IPS-18a (cell line): ENCODE measurements at regions not wholly inside any gene's neighbourhood (a gene's known extent, or its start where the extent isn't known, plus 50 kb on each side); places are given as distances from the start of the nearest gene placed in this dataset.
"Not testable (repeated sequence)": the region's sequence is repeated elsewhere in the genome, so short reads cannot be mapped to it uniquely, and the experiment has no call there.

Experiments
- H3K27ac ChIP-seq: one replicate; pipeline ENCODE4 v1.5.1; 2013; ENCODE audit warnings: low read length
- H3K27me3 ChIP-seq: one replicate; pipeline ENCODE4 v1.6.1; 2013; ENCODE audit warnings: mild to moderate bottlenecking, low read length; ENCODE audit not compliant: control insufficient read depth, insufficient read depth
- H3K36me3 ChIP-seq: one replicate; pipeline ENCODE4 v1.6.1; 2013; ENCODE audit warnings: low read depth, low read length; ENCODE audit not compliant: control insufficient read depth
- H3K4me1 ChIP-seq: one replicate; pipeline ENCODE4 v1.6.1; 2013; ENCODE audit warnings: low read depth, low read length; ENCODE audit not compliant: control insufficient read depth
- H3K4me3 ChIP-seq: one replicate; pipeline ENCODE4 v1.5.1; 2013; ENCODE audit warnings: low read length
- H3K9ac ChIP-seq: one replicate; pipeline ENCODE4 v1.6.1; 2013; ENCODE audit warnings: mild to moderate bottlenecking, low read length, moderate library complexity
- H3K9me3 ChIP-seq: one replicate; pipeline ENCODE4 v1.6.1; 2013; ENCODE audit warnings: low read depth, low read length; ENCODE audit not compliant: control insufficient read depth

- Histone ChIP-seq H3K9me3 (no peaks in the 10 kb centered on the region), H3K27me3 (no peaks in the 10 kb centered on the region), H3K4me1 (no peaks in the 10 kb centered on the region), H3K9ac (no peak overlapping the region), H3K27ac (no peak overlapping the region), H3K4me3 (no peak overlapping the region), H3K36me3 (no peaks in the 10 kb centered on the region)
Measured at GRCh38 chr14:86334355-86334754, 804.4 kb downstream of the FLRT2 start.

GRCh38 chr14:86333493-86333892, 803.5 kb downstream of the FLRT2 start:
- Histone ChIP-seq H3K27me3 (no peaks in the 10 kb centered on the region), H3K4me1 (no peaks in the 10 kb centered on the region), H3K36me3 (no peaks in the 10 kb centered on the region), H3K27ac (no peak overlapping the region), H3K9me3 (no peaks in the 10 kb centered on the region), H3K4me3 (no peak overlapping the region), H3K9ac (no peak overlapping the region)

- Histone ChIP-seq H3K9ac (no peak overlapping the region), H3K36me3 (no peaks in the 10 kb centered on the region), H3K4me3 (no peak overlapping the region), H3K27me3 (no peaks in the 10 kb centered on the region), H3K4me1 (no peaks in the 10 kb centered on the region), H3K9me3 (no peaks in the 10 kb centered on the region), H3K27ac (no peak overlapping the region)
Measured at GRCh38 chr14:86331341-86331740, 801.4 kb downstream of the FLRT2 start.

GRCh38 chr14:86321151-86321550, 791.2 kb downstream of the FLRT2 start:
- H3K27ac ChIP-seq: no peak overlapping the region
- no peaks in the 10 kb centered on the region for H3K27me3 ChIP-seq
- no peak overlapping the region for H3K9ac ChIP-seq
- no peaks in the 10 kb centered on the region for H3K36me3 ChIP-seq
- no peaks in the 10 kb centered on the region for H3K9me3 ChIP-seq
- no peak overlapping the region for H3K4me3 ChIP-seq
- H3K4me1 ChIP-seq: no peaks in the 10 kb centered on the region

GRCh38 chr14:86312154-86312665, 782.3 kb downstream of the FLRT2 start:
- not testable (repeated sequence) for H3K4me3 ChIP-seq, H3K9me3 ChIP-seq, H3K27ac ChIP-seq

GRCh38 chr14:86311151-86311550, 781.2 kb downstream of the FLRT2 start:
- H3K27ac ChIP-seq: no peak overlapping the region
- no peak overlapping the region for H3K4me3 ChIP-seq
- H3K9me3 ChIP-seq: no peaks in the 10 kb centered on the region
- H3K9ac ChIP-seq: no peak overlapping the region
- no peaks in the 10 kb centered on the region for H3K4me1 ChIP-seq
- no peaks in the 10 kb centered on the region for H3K27me3 ChIP-seq
- no peaks in the 10 kb centered on the region for H3K36me3 ChIP-seq

More at GRCh38 chr14:86312154-86312665, 782.3 kb downstream of the FLRT2 start:
- H3K9ac ChIP-seq, H3K36me3 ChIP-seq, H3K27me3 ChIP-seq, H3K4me1 ChIP-seq: not testable (repeated sequence)

- H3K4me3 ChIP-seq: no peak overlapping the region
- H3K27me3 ChIP-seq: no peaks in the 10 kb centered on the region
- no peak overlapping the region for H3K9ac ChIP-seq
- H3K4me1 ChIP-seq: no peaks in the 10 kb centered on the region
- no peaks in the 10 kb centered on the region for H3K36me3 ChIP-seq
- H3K27ac ChIP-seq: no peak overlapping the region
- H3K9me3 ChIP-seq: no peaks in the 10 kb centered on the region
Measured at GRCh38 chr14:86310611-86311010, 780.7 kb downstream of the FLRT2 start.

- Histone ChIP-seq H3K27me3 (no peaks in the 10 kb centered on the region), H3K36me3 (no peaks in the 10 kb centered on the region), H3K9me3 (no peaks in the 10 kb centered on the region), H3K4me3 (no peak overlapping the region), H3K4me1 (no peaks in the 10 kb centered on the region), H3K9ac (no peak overlapping the region), H3K27ac (no peak overlapping the region)
Measured at GRCh38 chr14:86310148-86310547, 780.2 kb downstream of the FLRT2 start.

- Histone ChIP-seq H3K27ac (no peak overlapping the region), H3K9me3 (no peaks in the 10 kb centered on the region), H3K27me3 (no peaks in the 10 kb centered on the region), H3K4me3 (no peak overlapping the region), H3K9ac (no peak overlapping the region), H3K36me3 (no peaks in the 10 kb centered on the region), H3K4me1 (no peaks in the 10 kb centered on the region)
Measured at GRCh38 chr14:86305058-86305457, 775.1 kb downstream of the FLRT2 start.

GRCh38 chr14:86299994-86300393, 770.0 kb downstream of the FLRT2 start:
- H3K4me3 ChIP-seq: no peak overlapping the region
- no peak overlapping the region for H3K27ac ChIP-seq
- no peaks in the 10 kb centered on the region for H3K27me3 ChIP-seq
- H3K9me3 ChIP-seq: no peaks in the 10 kb centered on the region
- peaks cover 3% of the 10 kb centered on the region for H3K4me1 ChIP-seq
- H3K9ac ChIP-seq: no peak overlapping the region
- H3K36me3 ChIP-seq: no peaks in the 10 kb centered on the region

GRCh38 chr14:86296173-86296572, 766.2 kb downstream of the FLRT2 start:
- Histone ChIP-seq H3K4me3 (no peak overlapping the region), H3K4me1 (peaks cover 3% of the 10 kb centered on the region), H3K36me3 (no peaks in the 10 kb centered on the region), H3K27me3 (no peaks in the 10 kb centered on the region), H3K9ac (no peak overlapping the region), H3K27ac (no peak overlapping the region), H3K9me3 (no peaks in the 10 kb centered on the region)

- H3K9me3 ChIP-seq: no peaks in the 10 kb centered on the region
- no peak overlapping the region for H3K9ac ChIP-seq
- peaks cover 4% of the 10 kb centered on the region for H3K4me1 ChIP-seq
- no peaks in the 10 kb centered on the region for H3K27me3 ChIP-seq
- H3K27ac ChIP-seq: no peak overlapping the region
- no peaks in the 10 kb centered on the region for H3K36me3 ChIP-seq
- no peak overlapping the region for H3K4me3 ChIP-seq
Measured at GRCh38 chr14:86288336-86288735, 758.4 kb downstream of the FLRT2 start.
